IMR-90 (cell line): ENCODE measurements at regions not wholly inside any gene's neighbourhood (a gene's known extent, or its start where the extent isn't known, plus 50 kb on each side); places are given as distances from the start of the nearest gene placed in this dataset.

ENCODE experiments used
- ATAC-seq: fragments of 200-7000 bp; cut with Tn5 transposase; 2 replicates; pipeline ENCODE4 v1.9.1; 2020; ENCODE audit warnings: low read depth, mild to moderate bottlenecking, moderate library complexity
- BruUV-seq: library from RNA; stranded (reverse); fragments of 400-500 nt; replicated peaks from 2 replicates; lab custom pipeline; 2021; lab: Mats Ljungman, UMichigan
- CTCF ChIA-PET: fragments of 300-600 bp; formaldehyde crosslinking; extraction: SDS; loops from one replicate; lab custom pipeline; 2021; ENCODE audit warnings: antibody characterized with exemption; lab: Yijun Ruan, JAX
- POLR2A ChIA-PET: fragments of 300-600 bp; sonication (Branson Sonifier 250); formaldehyde crosslinking; loops from one replicate; lab custom pipeline; 2022; ENCODE audit warnings: antibody characterized with exemption; ENCODE audit not compliant: unreplicated experiment; lab: Charles Lee
- DNase-seq: peaks from one replicate; pipeline ENCODE4 v3.0.0; 2013
- H2AFZ ChIP-seq: replicated peaks from 2 replicates; pipeline ENCODE3; 2013; ENCODE audit warnings: low read length, mild to moderate bottlenecking; ENCODE audit not compliant: poor library complexity
- H2AK5ac ChIP-seq: 2 replicates; pipeline ENCODE4 v1.6.1; 2013; ENCODE audit warnings: low read depth, low read length, inconsistent platforms
- H2AK9ac ChIP-seq: replicated peaks from 2 replicates; pipeline ENCODE3; 2013; ENCODE audit warnings: mild to moderate bottlenecking, low read depth, low read length, moderate library complexity; ENCODE audit not compliant: poor library complexity
- H2BK120ac ChIP-seq: 2 replicates; pipeline ENCODE4 v1.6.1; 2013; ENCODE audit warnings: low read depth, low read length, inconsistent platforms
- H2BK15ac ChIP-seq: 3 replicates; pipeline ENCODE4 v1.6.1; 2013; ENCODE audit warnings: low read depth, low read length, inconsistent platforms
- H2BK20ac ChIP-seq: 2 replicates; pipeline ENCODE4 v1.6.1; 2013; ENCODE audit warnings: low read depth, mild to moderate bottlenecking, inconsistent platforms, low read length, moderate library complexity
- H2BK5ac ChIP-seq: 2 replicates; pipeline ENCODE4 v1.6.1; 2013; ENCODE audit warnings: mild to moderate bottlenecking, low read depth, low read length, inconsistent platforms; ENCODE audit not compliant: poor library complexity, severe bottlenecking
- H3K14ac ChIP-seq: replicated peaks from 2 replicates; pipeline ENCODE4 v1.6.1; 2013; ENCODE audit warnings: low read depth, low read length, inconsistent platforms
- H3K18ac ChIP-seq: 2 replicates; pipeline ENCODE4 v1.6.1; 2013; ENCODE audit warnings: low read depth, low read length, control low read depth
- H3K23ac ChIP-seq: 2 replicates; pipeline ENCODE4 v1.6.1; 2013; ENCODE audit warnings: low read depth, low read length, inconsistent platforms
- H3K27ac ChIP-seq: 2 replicates; pipeline ENCODE4 v1.5.1; 2013; ENCODE audit warnings: mild to moderate bottlenecking, control low read depth, low read length; ENCODE audit not compliant: insufficient read depth
- H3K27me3 ChIP-seq: 2 replicates; pipeline ENCODE4 v1.6.1; 2013; ENCODE audit warnings: low read length; ENCODE audit not compliant: control insufficient read depth, insufficient read depth
- H3K36me3 ChIP-seq: 2 replicates; pipeline ENCODE4 v1.6.1; 2013; ENCODE audit warnings: low read length, mixed read lengths; ENCODE audit not compliant: control insufficient read depth, insufficient read depth
- H3K4ac ChIP-seq: 2 replicates; pipeline ENCODE4 v1.6.1; 2013; ENCODE audit warnings: low read depth, low read length, inconsistent platforms
- H3K4me1 ChIP-seq: 2 replicates; pipeline ENCODE4 v1.6.1; 2013; ENCODE audit warnings: low read length, mixed read lengths; ENCODE audit not compliant: control insufficient read depth, insufficient read depth
- H3K4me2 ChIP-seq: 2 replicates; pipeline ENCODE4 v1.6.1; 2013; ENCODE audit warnings: low read depth, mild to moderate bottlenecking, control low read depth, low read length, moderate library complexity
- H3K4me3 ChIP-seq: 2 replicates; pipeline ENCODE4 v1.5.1; 2013; ENCODE audit warnings: low read depth, mild to moderate bottlenecking, control low read depth, low read length, moderate library complexity; ENCODE audit not compliant: insufficient read depth
- H3K56ac ChIP-seq: 2 replicates; pipeline ENCODE4 v1.6.1; 2013; ENCODE audit warnings: low read length, inconsistent platforms; ENCODE audit not compliant: insufficient read depth; ENCODE audit errors: extremely low read depth
- H3K79me1 ChIP-seq, 2 experiments: 2 replicates each; pipeline ENCODE4 v1.6.1; 2013; ENCODE audit warnings: low read length in 2 of 2, inconsistent platforms in 1 of 2, low read depth in 1 of 2
- H3K9ac ChIP-seq: 2 replicates; pipeline ENCODE4 v1.6.1; 2013; ENCODE audit warnings: low read depth, low read length, control low read depth
- H3K9me1 ChIP-seq: 2 replicates; pipeline ENCODE4 v1.6.1; 2013; ENCODE audit warnings: low read length, inconsistent platforms; ENCODE audit not compliant: insufficient read depth
- H3K9me3 ChIP-seq: 2 replicates; pipeline ENCODE4 v1.6.1; 2013; ENCODE audit warnings: low read length; ENCODE audit not compliant: control insufficient read depth, insufficient read depth
- H4K20me1 ChIP-seq: 2 replicates; pipeline ENCODE4 v1.6.1; 2013; ENCODE audit warnings: low read length, inconsistent platforms; ENCODE audit not compliant: insufficient read depth
- H4K5ac ChIP-seq: 2 replicates; pipeline ENCODE4 v1.6.1; 2013; ENCODE audit warnings: mild to moderate bottlenecking, low read depth, low read length, control low read depth
- H4K8ac ChIP-seq, 2 experiments: 2 replicates each; pipeline ENCODE4 v1.6.1; 2013; ENCODE audit warnings: low read depth in 2 of 2, low read length in 2 of 2, control low read depth in 1 of 2, inconsistent platforms in 1 of 2
- H4K91ac ChIP-seq: 2 replicates; pipeline ENCODE4 v1.6.1; 2013; ENCODE audit warnings: low read depth, low read length, inconsistent platforms; ENCODE audit not compliant: insufficient read depth
- CHD1 ChIP-seq: IDR thresholded peaks from 2 replicates; pipeline ENCODE4 v1.6.1; 2012; ENCODE audit warnings: low read depth, low read length, improper control_type of control experiment
- FOS ChIP-seq: fragments of 150-350 bp; IDR thresholded peaks from 2 replicates; pipeline ENCODE4 v1.6.1; 2016; ENCODE audit warnings: low read depth, low read length
- MAFK ChIP-seq: IDR thresholded peaks from 2 replicates; pipeline ENCODE4 v1.6.1; 2012; ENCODE audit warnings: low read depth, low read length, improper control_type of control experiment
- MXI1 ChIP-seq: IDR thresholded peaks from 2 replicates; pipeline ENCODE4 v1.6.1; 2012; ENCODE audit warnings: low read depth, mild to moderate bottlenecking, low read length, moderate library complexity, borderline replicate concordance
- NFE2L2 ChIP-seq: fragments of 150-350 bp; IDR thresholded peaks from 2 replicates; pipeline ENCODE4 v1.6.1; 2016; ENCODE audit warnings: low read depth, mild to moderate bottlenecking, low read length
- SMC3 ChIP-seq: fragments of 150-350 bp; IDR thresholded peaks from 2 replicates; pipeline ENCODE4 v1.6.1; 2016; ENCODE audit warnings: low read depth, mild to moderate bottlenecking, antibody characterized with exemption, low read length, moderate library complexity
- WGBS, 2 experiments: methylation state at CpG; one replicate each; pipeline versions ENCODE4 v1.1.5 to v1.1.7; 2013; ENCODE audit warnings: missing lambda C conversion rate in 2 of 2; ENCODE audit not compliant: insufficient read length in 1 of 2; ENCODE audit errors: extremely low coverage in 2 of 2; 5-methylcytosine and 5-hydroxymethylcytosine counted together
- dilution Hi-C: fragments of 300-500 bp; cut with HindIII; formaldehyde crosslinking; loops from one replicate; pipeline ENCODE4 v1.14.3; 2018; ENCODE audit warnings: low sequenced_read_pairs; ENCODE audit not compliant: unreplicated experiment
- in situ Hi-C: fragments of 300-500 bp; cut with MboI; formaldehyde crosslinking; loops from 3 replicates; pipeline ENCODE4 v1.14.3; 2019; ENCODE audit warnings: low sequenced_read_pairs, inconsistent platforms, mixed read lengths
- intact Hi-C: fragments of 100-400 bp; cut with micrococcal nuclease; formaldehyde crosslinking; loops from 2 replicates; pipeline ENCODE4 v1.10.0; 2022
- TF ChIP-seq, protein P1 (sequence below): conservative IDR thresholded peaks from 2 replicates; pipeline ENCODE4 v1.5.1; 2012; ENCODE audit warnings: mild to moderate bottlenecking, low read depth, low read length, improper control_type of control experiment
- TF ChIP-seq, protein P2 (sequence below): fragments of 150-350 bp; IDR thresholded peaks from 2 replicates; pipeline ENCODE4 v1.6.1; 2017; ENCODE audit warnings: mild to moderate bottlenecking, antibody characterized with exemption, low read length, low read depth

DNA sequence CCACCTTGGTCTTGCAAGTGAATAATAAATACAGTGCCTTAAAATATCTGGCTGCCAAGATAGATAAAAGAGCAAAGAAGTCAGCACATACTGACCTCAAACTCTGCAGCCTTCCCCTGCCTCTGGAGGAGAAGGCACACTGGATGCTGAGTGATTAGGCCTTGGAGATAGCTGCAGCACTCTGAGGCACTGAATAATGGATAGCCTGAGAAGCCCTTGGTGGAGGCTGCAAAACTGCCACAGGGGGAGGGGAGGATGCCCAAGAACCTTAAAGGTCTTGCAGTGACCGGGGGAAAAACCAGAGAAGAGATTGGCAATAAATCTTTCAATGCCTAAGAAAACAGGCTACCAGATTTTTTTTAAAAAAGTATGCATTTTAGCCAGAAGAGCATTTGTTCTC lies 167.4 kb upstream of the PRMT6 start:
- Histone ChIP-seq H4K91ac (no peak overlapping the region), H4K8ac (no peak overlapping the region), H3K18ac (no peak overlapping the region), H3K23ac (no peak overlapping the region), H2BK15ac (no peak overlapping the region), H3K56ac (no peak overlapping the region), H3K27me3 (no peaks in the 10 kb centered on the region), H4K20me1 (no peaks in the 10 kb centered on the region), H3K36me3 (no peaks in the 10 kb centered on the region), H3K4me1 (no peaks in the 10 kb centered on the region), H2AK5ac (no peak overlapping the region), H2AK9ac (no peak overlapping the region), H2BK20ac (no peak overlapping the region), H3K4me3 (no peak overlapping the region), H2BK5ac (no peak overlapping the region), H4K5ac (no peak overlapping the region), H3K27ac (no peak overlapping the region), H3K14ac (no peak overlapping the region), H3K4me2 (no peak overlapping the region), H2AFZ (no peak overlapping the region), H3K4ac (no peak overlapping the region), H2BK120ac (no peak overlapping the region), H3K9ac (no peak overlapping the region), H3K79me1 (no peaks in the 10 kb centered on the region), H3K9me3 (no peaks in the 10 kb centered on the region), H3K9me1 (no peaks in the 10 kb centered on the region)
- POLR2A ChIA-PET = no interaction called here
- BruUV-seq = no TSS peak
- dilution Hi-C loops (no loop called here), in situ Hi-C loops (no loop called here), intact Hi-C loops (no loop called here)
- CTCF ChIA-PET = no interaction called here
- no peak for ATAC-seq
- DNase-seq = no peak
- TF ChIP-seq NFE2L2 (no peak), FOS (no peak), CHD1 (no peak), MXI1 (no peak), MAFK (no peak), SMC3 (no peak)
- TF ChIP-seq, protein P1, sequence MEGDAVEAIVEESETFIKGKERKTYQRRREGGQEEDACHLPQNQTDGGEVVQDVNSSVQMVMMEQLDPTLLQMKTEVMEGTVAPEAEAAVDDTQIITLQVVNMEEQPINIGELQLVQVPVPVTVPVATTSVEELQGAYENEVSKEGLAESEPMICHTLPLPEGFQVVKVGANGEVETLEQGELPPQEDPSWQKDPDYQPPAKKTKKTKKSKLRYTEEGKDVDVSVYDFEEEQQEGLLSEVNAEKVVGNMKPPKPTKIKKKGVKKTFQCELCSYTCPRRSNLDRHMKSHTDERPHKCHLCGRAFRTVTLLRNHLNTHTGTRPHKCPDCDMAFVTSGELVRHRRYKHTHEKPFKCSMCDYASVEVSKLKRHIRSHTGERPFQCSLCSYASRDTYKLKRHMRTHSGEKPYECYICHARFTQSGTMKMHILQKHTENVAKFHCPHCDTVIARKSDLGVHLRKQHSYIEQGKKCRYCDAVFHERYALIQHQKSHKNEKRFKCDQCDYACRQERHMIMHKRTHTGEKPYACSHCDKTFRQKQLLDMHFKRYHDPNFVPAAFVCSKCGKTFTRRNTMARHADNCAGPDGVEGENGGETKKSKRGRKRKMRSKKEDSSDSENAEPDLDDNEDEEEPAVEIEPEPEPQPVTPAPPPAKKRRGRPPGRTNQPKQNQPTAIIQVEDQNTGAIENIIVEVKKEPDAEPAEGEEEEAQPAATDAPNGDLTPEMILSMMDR = no peak
- TF ChIP-seq, protein P2, sequence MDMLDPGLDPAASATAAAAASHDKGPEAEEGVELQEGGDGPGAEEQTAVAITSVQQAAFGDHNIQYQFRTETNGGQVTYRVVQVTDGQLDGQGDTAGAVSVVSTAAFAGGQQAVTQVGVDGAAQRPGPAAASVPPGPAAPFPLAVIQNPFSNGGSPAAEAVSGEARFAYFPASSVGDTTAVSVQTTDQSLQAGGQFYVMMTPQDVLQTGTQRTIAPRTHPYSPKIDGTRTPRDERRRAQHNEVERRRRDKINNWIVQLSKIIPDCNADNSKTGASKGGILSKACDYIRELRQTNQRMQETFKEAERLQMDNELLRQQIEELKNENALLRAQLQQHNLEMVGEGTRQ = no peak
- 17% methylated on average over 1 of the region's 1 CpG; no CpG with 5 or more reads in 1 of the 2 experiments for WGBS, 2 experiments
